Activated CD4-positive, alpha-beta memory T cell treated with anti-CD3 and anti-CD28 coated beads, Interleukin-2, amount 10 ng/mL, durations not matched to agents 7 days and 5 days (primary cell): ENCODE measurements at regions not wholly inside any gene's neighbourhood (a gene's known extent, or its start where the extent isn't known, plus 50 kb on each side); places are given as distances from the start of the nearest gene placed in this dataset.

ENCODE experiments used
- CTCF ChIA-PET: fragments of 350-600 bp; sonication (Branson Sonifier 250); formaldehyde crosslinking; loops from one replicate; lab custom pipeline; 2021; ENCODE audit warnings: antibody characterized with exemption, inconsistent platforms; lab: Charles Lee
- POLR2A ChIA-PET: fragments of 350-600 bp; sonication (Branson Sonifier 250); formaldehyde crosslinking; loops from one replicate; lab custom pipeline; 2021; ENCODE audit warnings: antibody characterized with exemption; lab: Charles Lee
- DNase-seq: peaks from one replicate; pipeline ENCODE4 v3.0.0-alpha.2; 2020
- H3K27ac Mint-ChIP-seq: one replicate; pipeline ENCODE4 v1.8.0; 2021; ENCODE audit warnings: mild to moderate bottlenecking, mixed read lengths
- H3K27me3 Mint-ChIP-seq: one replicate; pipeline ENCODE4 v1.8.0; 2021; ENCODE audit warnings: mixed read lengths
- H3K36me3 Mint-ChIP-seq: one replicate; pipeline ENCODE4 v1.8.0; 2021; ENCODE audit warnings: low read depth, mixed read lengths
- H3K4me1 Mint-ChIP-seq: one replicate; pipeline ENCODE4 v1.8.0; 2021; ENCODE audit warnings: mixed read lengths
- H3K4me3 Mint-ChIP-seq: one replicate; pipeline ENCODE4 v1.8.0; 2021; ENCODE audit warnings: mild to moderate bottlenecking, mixed read lengths
- H3K9me3 Mint-ChIP-seq: one replicate; pipeline ENCODE4 v1.8.0; 2021; ENCODE audit warnings: mixed read lengths

GRCh38 chr5:39783756-39784421, 359.1 kb upstream of the DAB2 start:
- Mint-ChIP-seq H3K36me3 (no peaks in the 10 kb centered on the region), H3K4me1 (no peaks in the 10 kb centered on the region), H3K27ac (no peak overlapping the region), H3K4me3 (no peak overlapping the region), H3K9me3 (peaks cover 4% of the 10 kb centered on the region), H3K27me3 (peaks cover 6% of the 10 kb centered on the region)
- DNase-seq, result no peak
- CTCF ChIA-PET, result no interaction called here
- POLR2A ChIA-PET, result no interaction called here

GRCh38 chr5:39780347-39780746, 355.6 kb upstream of the DAB2 start:
- POLR2A ChIA-PET, result no interaction called here
- Mint-ChIP-seq H3K36me3 (no peaks in the 10 kb centered on the region), H3K27me3 (peaks cover 9% of the 10 kb centered on the region), H3K4me3 (no peak overlapping the region), H3K9me3 (no peaks in the 10 kb centered on the region), H3K4me1 (no peaks in the 10 kb centered on the region), H3K27ac (no peak overlapping the region)
- CTCF ChIA-PET, result no interaction called here
- no peak for DNase-seq

- ChIA-PET CTCF (no interaction called here), POLR2A (no interaction called here)
- no peaks in the 10 kb centered on the region for H3K4me1 Mint-ChIP-seq
- DNase-seq, result no peak
- H3K27me3 Mint-ChIP-seq, result peaks cover 9% of the 10 kb centered on the region
- H3K36me3 Mint-ChIP-seq, result no peaks in the 10 kb centered on the region
- H3K4me3 Mint-ChIP-seq, result no peak overlapping the region
- H3K27ac Mint-ChIP-seq, result no peak overlapping the region
- no peaks in the 10 kb centered on the region for H3K9me3 Mint-ChIP-seq
Observed at GRCh38 chr5:39779831-39780230, 355.1 kb upstream of the DAB2 start.

- no peak for DNase-seq
- H3K9me3 Mint-ChIP-seq, result no peaks in the 10 kb centered on the region
- ChIA-PET CTCF (no interaction called here), POLR2A (no interaction called here)
- peaks cover 8% of the 10 kb centered on the region for H3K27me3 Mint-ChIP-seq
- no peaks in the 10 kb centered on the region for H3K4me1 Mint-ChIP-seq
- no peak overlapping the region for H3K4me3 Mint-ChIP-seq
- no peaks in the 10 kb centered on the region for H3K36me3 Mint-ChIP-seq
- no peak overlapping the region for H3K27ac Mint-ChIP-seq
Observed at GRCh38 chr5:39775797-39776365, 351.1 kb upstream of the DAB2 start.

GRCh38 chr5:39775086-39775796, 350.5 kb upstream of the DAB2 start:
- ChIA-PET CTCF (no interaction called here), POLR2A (no interaction called here)
- Mint-ChIP-seq H3K4me3 (no peak overlapping the region), H3K9me3 (no peaks in the 10 kb centered on the region), H3K4me1 (no peaks in the 10 kb centered on the region), H3K27ac (no peak overlapping the region), H3K27me3 (peaks cover 8% of the 10 kb centered on the region), H3K36me3 (no peaks in the 10 kb centered on the region)
- no peak for DNase-seq

- POLR2A ChIA-PET, result no interaction called here
- Mint-ChIP-seq H3K27ac (no peak overlapping the region), H3K9me3 (no peaks in the 10 kb centered on the region), H3K4me3 (no peak overlapping the region), H3K4me1 (no peaks in the 10 kb centered on the region), H3K27me3 (peaks cover 8% of the 10 kb centered on the region), H3K36me3 (no peaks in the 10 kb centered on the region)
- DNase-seq, result no peak
- CTCF ChIA-PET, result no interaction called here
Observed at GRCh38 chr5:39774605-39775004, 349.8 kb upstream of the DAB2 start.

GRCh38 chr5:39772307-39772706, 347.5 kb upstream of the DAB2 start:
- no peaks in the 10 kb centered on the region for H3K36me3 Mint-ChIP-seq
- ChIA-PET CTCF (no interaction called here), POLR2A (no interaction called here)
- H3K4me3 Mint-ChIP-seq, result no peak overlapping the region
- H3K4me1 Mint-ChIP-seq, result no peaks in the 10 kb centered on the region
- H3K27ac Mint-ChIP-seq, result no peak overlapping the region
- no peaks in the 10 kb centered on the region for H3K9me3 Mint-ChIP-seq
- DNase-seq, result no peak
- peaks cover 8% of the 10 kb centered on the region for H3K27me3 Mint-ChIP-seq

- POLR2A ChIA-PET, result no interaction called here
- Mint-ChIP-seq H3K9me3 (no peaks in the 10 kb centered on the region), H3K36me3 (no peaks in the 10 kb centered on the region), H3K4me1 (no peaks in the 10 kb centered on the region), H3K4me3 (no peak overlapping the region), H3K27me3 (peaks cover 10% of the 10 kb centered on the region), H3K27ac (no peak overlapping the region)
- no peak for DNase-seq
- CTCF ChIA-PET, result no interaction called here
Observed at GRCh38 chr5:39767916-39768315, 343.1 kb upstream of the DAB2 start.

GRCh38 chr5:39765366-39765765, 340.6 kb upstream of the DAB2 start:
- Mint-ChIP-seq H3K4me1 (no peaks in the 10 kb centered on the region), H3K27ac (no peak overlapping the region), H3K27me3 (peaks cover 10% of the 10 kb centered on the region), H3K36me3 (no peaks in the 10 kb centered on the region), H3K9me3 (no peaks in the 10 kb centered on the region), H3K4me3 (no peak overlapping the region)
- DNase-seq, result no peak
- POLR2A ChIA-PET, result no interaction called here
- CTCF ChIA-PET, result no interaction called here

- DNase-seq, result no peak
- CTCF ChIA-PET, result no interaction called here
Observed at GRCh38 chr5:39762761-39763160, 338.0 kb upstream of the DAB2 start.

GRCh38 chr5:39761199-39761950, 336.6 kb upstream of the DAB2 start:
- Mint-ChIP-seq H3K4me1 (no peaks in the 10 kb centered on the region), H3K36me3 (no peaks in the 10 kb centered on the region), H3K4me3 (no peak overlapping the region), H3K27ac (no peak overlapping the region), H3K9me3 (no peaks in the 10 kb centered on the region), H3K27me3 (peaks cover 3% of the 10 kb centered on the region)
- POLR2A ChIA-PET, result no interaction called here
- CTCF ChIA-PET, result no interaction called here
- no peak for DNase-seq

More at GRCh38 chr5:39762761-39763160, 338.0 kb upstream of the DAB2 start:
- Mint-ChIP-seq H3K4me3 (no peak overlapping the region), H3K36me3 (no peaks in the 10 kb centered on the region), H3K27ac (no peak overlapping the region), H3K9me3 (no peaks in the 10 kb centered on the region), H3K4me1 (no peaks in the 10 kb centered on the region), H3K27me3 (peaks cover 8% of the 10 kb centered on the region)
- POLR2A ChIA-PET, result no interaction called here

GRCh38 chr5:39760385-39761198, 335.8 kb upstream of the DAB2 start:
- ChIA-PET POLR2A (no interaction called here), CTCF (no interaction called here)
- DNase-seq, result no peak
- no peaks in the 10 kb centered on the region for H3K4me1 Mint-ChIP-seq
- no peaks in the 10 kb centered on the region for H3K9me3 Mint-ChIP-seq
- H3K27me3 Mint-ChIP-seq, result peaks cover 3% of the 10 kb centered on the region
- H3K36me3 Mint-ChIP-seq, result no peaks in the 10 kb centered on the region
- no peak overlapping the region for H3K4me3 Mint-ChIP-seq
- no peak overlapping the region for H3K27ac Mint-ChIP-seq

- no peak overlapping the region for H3K4me3 Mint-ChIP-seq
- H3K4me1 Mint-ChIP-seq, result no peaks in the 10 kb centered on the region
- no peaks in the 10 kb centered on the region for H3K36me3 Mint-ChIP-seq
- ChIA-PET CTCF (no interaction called here), POLR2A (no interaction called here)
- no peaks in the 10 kb centered on the region for H3K9me3 Mint-ChIP-seq
- H3K27me3 Mint-ChIP-seq, result no peaks in the 10 kb centered on the region
- no peak for DNase-seq
- H3K27ac Mint-ChIP-seq, result no peak overlapping the region
Observed at GRCh38 chr5:39759701-39760100, 334.9 kb upstream of the DAB2 start.
